HG03135 (cell line): ENCODE measurements at regions not wholly inside any gene's neighbourhood (a gene's known extent, or its start where the extent isn't known, plus 50 kb on each side); places are given as distances from the start of the nearest gene placed in this dataset.
"Not testable (repeated sequence)": the region's sequence is repeated elsewhere in the genome, so short reads cannot be mapped to it uniquely, and the experiment has no call there.

ENCODE experiments used
- ATAC-seq: cut with Tn5 transposase; IDR thresholded peaks from one replicate; pipeline ENCODE4 v1.9.1; 2021; ENCODE audit warnings: mild to moderate bottlenecking, moderate library complexity; ENCODE audit not compliant: unreplicated experiment

DNA sequence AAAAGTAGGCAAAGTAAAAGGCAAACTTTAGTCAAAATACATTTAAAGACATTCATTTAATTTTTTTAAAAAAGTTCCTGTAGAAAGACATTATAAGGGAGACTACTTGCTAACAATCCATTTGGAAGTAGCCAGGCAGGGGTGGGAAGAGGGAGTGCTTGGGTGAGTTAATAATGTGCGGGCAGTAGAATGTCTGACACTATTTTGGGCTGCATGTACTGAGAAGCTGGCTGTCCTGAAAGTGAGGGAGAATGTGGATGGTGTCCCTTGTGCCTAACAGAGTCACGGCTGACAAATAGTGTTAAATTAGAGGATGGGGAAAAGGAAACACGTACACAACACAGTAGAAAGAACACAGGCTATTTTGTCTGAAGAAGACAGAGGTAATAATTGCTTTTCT, 142.5 kb downstream of the LCA5 start:
- ATAC-seq, result no peak

GRCh38 chr6:79392094-79392493, 145.1 kb downstream of the LCA5 start:
- ATAC-seq, result no peak

DNA sequence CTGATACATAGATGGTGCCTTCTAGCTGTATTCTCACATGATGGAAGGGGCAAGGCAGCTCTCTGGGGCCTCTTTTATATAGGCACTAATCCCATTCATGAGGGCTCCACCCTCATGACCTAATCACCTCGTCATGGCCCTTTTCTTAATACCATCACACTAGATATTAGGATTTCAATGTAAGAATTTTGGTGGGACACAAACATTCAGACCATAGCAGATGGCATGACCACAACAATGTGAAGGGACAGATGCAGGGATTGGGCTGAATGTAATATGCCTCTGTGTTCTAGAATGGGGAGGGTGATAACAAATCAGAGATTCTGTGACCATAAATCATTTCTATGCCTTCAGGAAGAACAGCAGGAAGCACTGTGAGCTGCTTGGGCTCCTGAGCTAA, 145.8 kb downstream of the LCA5 start:
- ATAC-seq, result no peak

DNA sequence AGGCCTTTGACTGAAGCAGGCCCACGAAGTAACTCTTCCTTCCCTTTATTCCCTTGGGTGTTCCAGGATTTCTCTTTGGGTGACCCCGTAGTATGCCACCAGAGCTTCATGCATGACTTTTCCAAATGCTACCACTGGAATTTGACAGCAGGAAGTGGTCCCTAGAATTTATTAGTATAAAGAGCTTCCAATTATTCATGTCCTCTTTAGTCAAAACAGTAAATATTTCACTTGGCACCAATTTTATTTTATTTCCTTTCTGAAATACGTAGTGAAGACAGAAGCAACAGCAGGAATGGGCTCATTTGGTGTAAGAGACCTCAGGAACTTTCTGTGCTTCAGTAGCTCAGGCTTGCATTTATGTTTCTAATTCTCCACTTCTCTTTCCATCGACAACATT, 151.3 kb downstream of the LCA5 start:
- ATAC-seq, result no peak

- no peak for ATAC-seq
These were observed 150.9 kb upstream of the HMGN3 start for GRCh38 chr6:79385333-79385732.

GRCh38 chr6:79384845-79385244, 150.4 kb upstream of the HMGN3 start:
- no peak for ATAC-seq

GRCh38 chr6:79378957-79379356, 144.5 kb upstream of the HMGN3 start:
- no peak for ATAC-seq

DNA sequence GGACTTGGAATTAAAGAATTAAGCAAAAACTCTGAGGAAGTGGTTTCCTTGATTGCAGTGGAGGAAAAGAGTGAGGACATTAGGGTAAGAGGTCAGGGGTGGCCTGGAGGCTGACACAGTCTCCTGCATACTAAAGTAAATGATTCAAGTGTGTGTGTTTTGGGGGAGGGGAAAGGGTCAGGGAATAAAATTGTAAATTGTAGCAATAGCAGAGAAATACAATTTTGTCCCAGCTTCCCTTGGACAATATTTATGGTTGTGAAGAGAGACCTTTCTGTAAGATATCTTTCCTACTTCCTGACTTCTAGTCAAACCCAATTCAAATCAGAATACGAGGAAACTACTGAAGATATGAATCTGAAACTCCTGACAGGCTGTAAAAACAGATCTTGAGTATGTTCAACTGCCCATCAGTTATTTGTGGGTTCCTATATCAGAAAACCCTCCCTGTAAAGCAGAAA, 143.4 kb upstream of the HMGN3 start:
- no peak for ATAC-seq

DNA sequence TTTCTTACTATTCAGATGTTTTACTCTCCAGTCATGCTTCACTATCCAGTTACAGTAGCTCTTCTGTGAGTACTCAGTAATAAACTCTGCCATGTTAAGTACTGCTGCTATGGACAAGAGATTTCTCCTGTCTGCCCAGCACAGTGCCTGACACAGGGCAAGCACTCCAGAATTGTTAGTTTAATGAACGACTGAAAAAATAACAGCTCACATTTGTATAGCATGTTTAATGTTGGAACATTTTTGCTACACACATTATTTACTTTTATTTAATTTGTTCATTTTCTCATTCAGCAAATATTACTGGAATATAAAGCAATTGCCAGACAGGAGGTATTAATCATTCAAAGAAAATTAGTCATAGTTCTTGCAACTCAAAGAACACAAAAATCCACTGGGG, 142.6 kb upstream of the HMGN3 start:
- no peak for ATAC-seq

DNA sequence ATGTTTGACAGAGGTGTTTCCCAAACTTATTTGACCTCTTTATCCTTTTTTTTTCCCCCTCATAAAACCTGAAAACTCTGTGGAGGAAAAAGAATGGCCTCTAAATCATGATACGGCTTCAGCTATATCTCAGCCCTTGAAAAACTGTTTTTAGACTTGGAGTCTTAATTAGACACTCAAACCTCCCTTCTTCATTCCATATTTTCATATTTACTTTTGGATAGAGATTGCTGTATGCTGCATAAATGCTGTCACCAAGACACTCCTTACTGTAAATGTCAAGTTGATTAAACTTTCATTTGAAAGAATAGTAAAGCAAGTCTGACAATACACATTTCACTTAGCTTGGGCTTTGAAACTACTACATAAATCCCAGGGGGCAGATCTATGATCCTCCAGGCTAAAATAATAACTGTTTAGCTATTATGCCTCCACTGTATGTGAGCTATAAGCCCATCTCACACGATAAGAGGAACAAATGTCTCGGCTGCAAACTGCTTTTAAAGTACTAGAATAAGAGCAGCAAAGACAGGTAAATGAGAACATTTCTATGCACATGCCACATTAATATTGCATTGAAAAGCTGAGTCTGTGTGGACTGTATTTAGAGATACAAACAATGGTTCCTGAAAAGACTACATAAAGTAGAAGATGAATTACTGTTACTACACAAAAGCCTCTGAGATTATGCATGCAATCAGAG, 141.3 kb upstream of the HMGN3 start:
- ATAC-seq, result no peak

- ATAC-seq, result no peak
These were observed 139.8 kb upstream of the HMGN3 start for GRCh38 chr6:79374308-79374707.

- ATAC-seq, result no peak
These were observed 139.4 kb upstream of the HMGN3 start for GRCh38 chr6:79373880-79374279.

- ATAC-seq, result no peak
These were observed 138.8 kb upstream of the HMGN3 start for GRCh38 chr6:79373246-79373645.

- ATAC-seq, result no peak
These were observed 138.3 kb upstream of the HMGN3 start for GRCh38 chr6:79372757-79373156.

GRCh38 chr6:79369026-79369425, 134.5 kb upstream of the HMGN3 start:
- no peak for ATAC-seq

GRCh38 chr6:79363441-79363840, 129.0 kb upstream of the HMGN3 start:
- ATAC-seq, result not testable (repeated sequence)

DNA sequence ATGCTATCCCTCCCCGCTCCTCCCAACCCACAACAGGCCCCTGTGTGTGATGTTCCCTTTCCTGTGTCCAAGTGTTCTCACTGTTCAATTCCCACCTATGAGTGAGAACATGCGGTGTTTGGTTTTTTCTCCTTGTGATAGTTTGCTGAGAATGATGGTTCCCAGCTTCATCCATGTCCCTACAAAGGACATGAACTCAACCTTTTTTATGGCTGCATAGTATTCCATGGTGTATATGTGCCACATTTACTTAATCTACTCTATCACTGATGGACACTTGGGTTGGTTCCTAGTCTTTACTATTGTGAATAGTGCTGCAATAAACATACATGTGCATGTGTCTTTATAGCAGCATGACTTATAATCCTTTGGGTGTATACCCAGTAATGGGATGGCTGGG, 126.6 kb upstream of the HMGN3 start:
- not testable (repeated sequence) for ATAC-seq

GRCh38 chr6:79353226-79353625, 118.7 kb upstream of the HMGN3 start:
- ATAC-seq, result no peak

GRCh38 chr6:79338493-79338892, 104.0 kb upstream of the HMGN3 start:
- ATAC-seq, result no peak

GRCh38 chr6:79335133-79335674, 100.7 kb upstream of the HMGN3 start:
- peak; percentile 95 for ATAC-seq

- ATAC-seq, result no peak
These were observed 100.2 kb upstream of the HMGN3 start for GRCh38 chr6:79334674-79335073.

GRCh38 chr6:79330704-79331103, 96.2 kb upstream of the HMGN3 start:
- ATAC-seq, result no peak

DNA sequence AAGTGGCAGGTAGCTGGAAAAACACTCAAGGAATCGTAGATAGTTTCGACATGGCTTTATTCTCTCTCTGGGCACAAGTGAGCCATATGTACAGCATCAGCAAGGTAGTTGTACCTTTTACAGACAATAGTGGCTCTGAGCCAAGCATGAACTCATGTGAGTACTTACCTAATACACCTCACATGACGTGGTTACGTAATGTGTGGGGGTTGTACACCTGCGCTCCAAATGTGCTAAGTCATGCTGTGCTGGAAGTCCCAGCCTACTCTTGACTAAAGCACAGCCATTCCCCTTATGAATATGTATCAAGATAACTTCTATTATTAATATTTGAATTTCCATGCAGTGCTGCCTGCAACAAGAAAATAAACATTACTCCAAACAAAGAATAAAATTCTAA, 78.8 kb upstream of the HMGN3 start:
- ATAC-seq, result no peak
